Stimulated activated CD8-positive, alpha-beta memory T cell treated with anti-CD3 and anti-CD28 coated beads, Interleukin-4, amount 100 ng/mL, for 24 hours (primary cell): ENCODE measurements at regions not wholly inside any gene's neighbourhood (a gene's known extent, or its start where the extent isn't known, plus 50 kb on each side); places are given as distances from the start of the nearest gene placed in this dataset.
"Not testable (repeated sequence)": the region's sequence is repeated elsewhere in the genome, so short reads cannot be mapped to it uniquely, and the experiment has no call there.

Experiments
- DNase-seq: peaks from one replicate; pipeline ENCODE4 v3.0.0-alpha.2; 2020; ENCODE audit warnings: low read depth

DNA sequence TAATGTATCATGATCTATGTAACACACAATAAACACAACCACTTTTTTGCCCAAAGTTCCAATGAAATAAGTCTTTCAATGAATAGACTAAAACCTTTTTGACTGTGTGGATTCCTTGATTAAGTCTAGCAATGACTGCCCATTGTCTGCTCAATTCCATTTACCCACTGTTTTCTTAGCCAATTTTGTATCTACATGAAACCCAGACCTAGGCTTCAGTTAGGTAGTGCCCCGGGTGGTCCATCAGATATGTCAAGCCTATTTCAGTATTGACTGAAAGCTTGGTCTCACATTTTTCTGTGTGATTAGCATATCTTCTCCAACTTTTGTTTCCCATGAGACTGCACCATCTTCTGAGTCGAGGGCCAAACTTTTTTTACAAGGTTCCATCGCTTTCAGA lies 615.0 kb downstream of the C6orf118 start:
- DNase-seq, result no peak

DNA sequence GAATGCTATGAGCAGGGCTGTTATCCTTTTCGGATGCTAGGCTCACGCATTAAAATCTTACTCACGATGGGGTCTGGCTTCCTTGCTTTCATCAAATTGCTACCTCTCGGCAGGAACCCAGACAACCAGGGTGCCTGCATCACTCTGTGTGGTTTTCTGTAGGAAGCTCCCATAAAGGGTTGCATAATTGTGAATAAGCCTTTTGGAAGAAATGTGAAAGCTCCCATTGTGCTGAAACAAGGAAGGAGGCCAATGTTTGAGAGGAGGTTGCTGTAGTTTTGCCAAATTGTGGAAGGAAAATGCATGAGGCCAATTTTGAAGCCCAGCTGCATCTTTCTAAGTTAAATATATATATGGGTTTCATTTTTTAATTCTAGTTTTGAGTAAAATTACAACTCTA lies 615.5 kb downstream of the C6orf118 start:
- DNase-seq, result no peak

DNA sequence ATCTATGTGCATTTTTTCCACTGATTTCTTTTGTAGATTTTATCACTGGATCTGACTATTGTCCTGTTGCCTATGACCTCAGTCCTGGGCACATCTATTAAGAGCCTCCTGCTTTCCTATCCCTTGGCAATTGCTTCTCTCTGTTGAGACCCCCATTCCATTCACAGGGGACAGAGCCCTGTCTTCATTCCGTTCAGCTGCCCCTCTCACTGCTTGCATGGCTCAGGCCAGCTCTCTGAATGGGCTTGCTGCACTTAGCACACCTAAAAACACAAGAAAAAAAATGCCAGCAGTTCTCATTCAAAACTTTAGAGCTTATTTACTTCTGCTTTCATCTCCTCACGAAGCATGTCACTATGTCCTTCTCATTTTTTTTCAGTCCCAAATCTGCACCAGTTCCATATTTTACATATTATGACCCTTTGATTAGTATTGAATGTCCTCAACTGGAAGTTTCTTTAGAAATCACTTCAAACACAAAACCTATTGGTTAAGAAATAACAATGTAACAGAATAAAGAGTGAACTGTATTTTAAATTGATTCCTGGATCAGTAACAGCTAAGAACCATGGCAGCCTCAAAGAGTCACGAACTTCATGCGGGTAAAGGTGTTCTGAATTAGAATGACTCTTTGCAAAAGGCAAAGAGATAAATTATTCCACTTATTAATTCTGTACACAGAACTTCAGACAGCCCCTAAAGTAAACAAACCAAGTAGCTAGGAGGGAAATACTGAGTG lies 616.5 kb downstream of the C6orf118 start:
- no peak for DNase-seq

DNA sequence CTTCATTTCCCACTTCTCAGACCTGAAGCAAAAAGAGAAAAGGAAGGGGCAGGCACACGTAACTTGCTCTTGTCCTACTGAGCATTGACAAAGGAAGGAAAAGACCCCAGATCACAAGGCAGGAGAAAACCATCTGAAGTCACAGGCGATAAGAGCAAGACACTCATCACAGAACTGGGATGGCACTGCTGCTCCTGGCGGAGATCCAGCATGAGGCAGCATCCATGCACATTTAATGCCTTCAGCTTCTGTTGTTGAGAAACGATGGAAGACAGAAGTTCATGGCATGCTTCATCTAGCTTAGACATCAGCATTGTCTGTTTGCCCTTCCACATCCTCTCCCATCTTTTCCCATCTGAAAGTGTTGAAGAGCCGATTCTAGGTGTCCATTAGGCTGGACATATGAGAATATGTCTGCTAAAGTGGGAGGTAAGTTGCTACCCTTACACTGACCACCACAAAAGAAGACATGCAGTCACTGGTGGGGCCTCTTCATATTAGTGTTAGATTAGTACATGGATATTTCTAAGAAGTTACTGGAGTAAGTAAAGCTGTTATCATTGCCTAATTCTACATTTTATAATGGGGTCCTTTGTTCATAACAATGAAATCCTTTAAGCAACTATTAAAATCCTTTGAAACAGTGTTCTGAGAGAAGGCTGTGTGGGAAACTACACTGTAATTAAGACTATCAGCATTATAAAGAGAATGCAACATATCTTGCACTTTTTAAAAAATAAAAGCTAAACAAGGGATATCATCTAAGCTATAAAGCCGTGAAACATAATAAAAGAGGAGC lies 618.5 kb downstream of the C6orf118 start:
- DNase-seq, result no peak

DNA sequence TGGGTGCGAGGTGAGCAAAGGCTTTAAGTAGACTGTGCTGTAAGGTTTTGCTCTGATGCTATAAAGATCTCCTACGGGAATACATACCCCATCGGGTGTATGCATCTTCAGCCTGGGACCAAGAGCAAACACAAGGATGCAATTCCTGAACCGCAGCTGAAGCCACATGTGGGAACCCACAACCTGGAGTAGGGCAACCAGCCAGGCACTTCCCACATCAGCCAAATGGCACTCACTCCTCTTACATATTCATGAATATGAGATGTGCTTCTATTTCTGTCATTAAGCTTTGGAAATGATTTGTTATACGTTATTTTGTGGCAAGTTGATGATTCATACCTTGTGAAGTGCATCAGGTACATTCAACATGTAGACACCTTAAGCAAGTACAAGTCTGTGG lies 619.2 kb downstream of the C6orf118 start:
- DNase-seq, result no peak

DNA sequence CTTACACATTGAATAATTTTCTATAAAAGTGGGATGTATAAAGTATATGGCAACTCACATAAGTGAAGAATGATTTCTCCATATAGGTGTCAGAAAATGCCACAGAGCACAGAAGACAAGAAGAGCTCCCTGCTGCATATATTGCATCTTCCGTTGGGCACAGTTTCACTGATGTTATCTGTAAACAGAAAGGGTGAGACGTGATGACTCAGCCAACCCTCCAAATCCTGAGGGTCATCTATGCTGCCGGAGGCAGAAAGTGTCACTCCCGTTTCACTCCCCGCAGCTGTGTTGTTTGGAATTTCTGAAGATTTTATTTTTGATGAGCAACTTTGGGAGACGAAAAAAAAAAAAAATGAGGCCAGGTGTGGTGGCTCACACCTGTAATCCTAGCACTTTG lies 644.1 kb downstream of the C6orf118 start:
- no peak for DNase-seq

DNA sequence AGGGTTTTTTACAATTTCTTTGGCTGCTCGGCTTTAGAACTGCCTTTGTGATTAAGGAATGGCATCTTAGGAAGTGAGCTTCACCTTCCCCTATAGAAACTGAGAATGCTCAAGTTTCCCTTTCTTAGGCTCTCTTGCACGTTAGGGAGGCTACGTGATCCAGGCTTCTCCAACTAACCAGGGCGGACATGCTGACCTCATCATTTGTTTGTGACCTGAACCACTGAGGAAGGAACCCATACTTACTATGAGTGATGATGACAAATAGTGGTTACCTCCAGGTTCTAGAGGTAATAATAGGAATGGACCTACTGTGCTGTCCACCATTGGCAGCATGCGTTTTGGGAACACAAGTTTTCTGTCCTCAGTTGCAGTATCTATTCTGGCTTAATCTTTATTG lies 645.8 kb downstream of the C6orf118 start:
- DNase-seq, result no peak

DNA sequence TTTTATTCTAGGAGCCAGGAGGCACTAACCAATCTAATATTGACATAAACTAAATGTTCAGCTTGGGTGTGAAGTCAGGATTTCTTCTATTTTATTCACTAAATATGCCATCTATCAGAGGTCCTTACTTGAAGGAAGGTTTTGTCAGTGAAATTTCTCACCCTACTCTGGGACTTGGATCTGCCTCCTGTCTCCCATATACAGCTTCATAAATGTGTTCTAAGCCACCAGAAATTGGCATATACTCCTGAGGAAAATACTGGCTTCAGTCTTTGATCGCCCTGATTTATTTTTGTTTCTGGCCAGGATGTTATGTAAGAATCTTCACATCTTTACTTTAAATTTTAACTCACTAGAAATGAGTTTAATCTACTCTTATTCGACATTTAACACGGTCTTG lies 647.7 kb downstream of the C6orf118 start:
- no peak for DNase-seq

DNA sequence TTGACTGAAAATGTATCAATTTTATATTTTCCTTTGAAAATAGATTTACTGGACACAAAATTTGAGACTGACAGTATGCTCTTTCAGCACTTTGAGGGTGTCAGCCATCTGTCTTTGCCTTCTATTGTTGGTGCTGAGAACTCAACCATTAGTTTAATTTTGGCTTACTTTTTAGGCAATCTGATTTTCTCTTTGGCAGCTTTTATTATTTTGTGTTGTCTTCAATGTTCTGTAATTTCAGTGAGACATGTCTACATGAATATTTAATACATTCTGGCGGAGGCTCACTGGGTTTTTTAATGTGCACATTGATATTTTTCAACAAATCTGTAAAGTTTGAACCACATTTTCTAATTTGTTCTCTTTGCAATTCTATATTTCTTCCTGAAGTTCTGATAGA lies 648.6 kb downstream of the C6orf118 start:
- DNase-seq, result no peak

DNA sequence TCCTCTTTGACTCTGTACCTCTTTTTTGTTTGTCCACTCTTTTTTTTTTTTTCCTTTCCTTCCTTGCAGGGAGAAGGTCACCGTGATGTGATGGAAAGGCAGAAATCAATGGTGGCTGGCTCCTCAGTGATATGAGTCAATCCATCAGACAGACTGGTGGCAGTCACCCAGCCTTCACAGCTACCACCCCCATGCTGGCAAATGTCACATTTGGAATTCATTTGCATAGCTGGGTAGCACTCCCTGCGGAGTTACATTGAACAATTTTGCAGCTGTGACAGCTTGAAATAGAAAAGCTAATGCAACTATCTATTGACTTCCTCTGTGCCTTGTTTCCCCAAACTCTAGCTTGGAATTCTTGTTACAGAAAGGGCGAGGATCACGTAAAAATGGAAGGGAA lies 668.4 kb downstream of the C6orf118 start:
- no peak for DNase-seq

DNA sequence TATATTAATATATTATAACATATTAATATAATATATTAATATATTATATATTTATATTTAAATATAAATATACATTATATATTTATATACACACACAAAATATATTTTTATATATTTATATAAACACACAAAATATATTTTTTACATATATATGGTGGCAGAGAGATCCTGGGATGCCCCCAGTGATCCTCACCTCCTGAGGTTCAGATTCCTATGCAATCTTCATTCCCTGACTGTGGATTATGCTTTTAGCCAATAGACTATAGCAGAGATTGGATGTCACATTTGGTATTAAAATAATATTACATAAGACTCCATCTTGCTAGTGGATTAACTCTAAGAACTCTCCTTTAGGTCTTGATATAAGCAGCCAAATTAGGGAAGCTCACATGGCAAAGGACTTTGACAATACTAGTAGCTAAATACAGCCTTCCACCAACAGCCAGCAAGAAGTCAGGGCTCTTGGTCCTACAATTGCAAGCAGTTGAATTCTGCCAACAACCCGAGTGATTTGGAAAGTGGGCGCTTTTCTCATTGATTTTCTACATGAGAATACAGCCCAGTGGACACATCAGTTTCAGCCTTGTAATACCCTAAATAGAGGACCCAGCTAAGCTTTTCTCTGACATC lies 681.0 kb downstream of the C6orf118 start:
- DNase-seq, result no peak

DNA sequence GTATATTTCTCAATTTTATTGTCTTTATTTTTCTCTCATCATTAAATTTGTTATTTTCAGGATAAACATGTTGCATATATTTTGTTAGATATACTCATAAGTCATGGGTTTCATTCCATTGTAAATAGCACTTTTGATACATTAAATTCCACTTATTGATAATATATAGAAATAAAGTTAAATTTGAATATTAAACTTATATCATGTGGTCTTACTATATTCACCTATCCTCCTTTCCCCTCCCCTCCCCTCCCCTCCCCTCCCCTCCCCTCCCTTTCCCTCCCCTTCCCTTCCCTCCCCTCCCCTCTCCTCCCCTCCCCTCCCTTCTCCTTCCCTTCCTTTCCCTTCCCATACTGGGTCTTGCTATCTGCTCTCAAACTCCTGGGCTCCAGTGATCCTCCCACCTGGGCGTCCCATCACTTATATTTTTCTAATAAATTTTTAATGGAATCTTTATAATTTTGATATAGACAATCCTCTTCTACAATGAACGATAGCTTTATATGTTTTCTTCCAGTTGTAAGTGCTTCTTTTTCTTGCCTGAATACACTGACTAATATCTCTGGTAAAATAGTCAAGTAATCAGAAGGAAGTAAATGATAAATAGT lies 692.4 kb downstream of the C6orf118 start:
- no peak for DNase-seq

DNA sequence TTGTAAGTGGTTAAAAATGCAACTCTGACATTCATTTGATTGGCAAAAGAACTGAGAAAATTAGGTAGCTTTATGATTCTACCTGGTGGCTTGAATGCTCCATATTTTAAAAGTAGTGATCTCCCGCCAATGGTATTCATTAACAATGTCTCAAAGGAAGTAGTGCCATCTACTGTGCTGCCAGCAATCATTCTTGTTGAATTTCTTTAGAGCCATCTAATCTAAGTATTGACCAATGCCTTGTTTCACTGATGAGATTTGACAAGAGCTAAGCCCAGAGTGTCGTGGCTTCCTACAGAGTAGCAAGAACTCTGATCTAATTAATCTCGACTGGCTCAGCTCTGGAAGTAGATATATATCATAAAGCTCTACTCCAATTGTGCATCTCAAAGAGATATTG lies 696.7 kb downstream of the C6orf118 start:
- no peak for DNase-seq

DNA sequence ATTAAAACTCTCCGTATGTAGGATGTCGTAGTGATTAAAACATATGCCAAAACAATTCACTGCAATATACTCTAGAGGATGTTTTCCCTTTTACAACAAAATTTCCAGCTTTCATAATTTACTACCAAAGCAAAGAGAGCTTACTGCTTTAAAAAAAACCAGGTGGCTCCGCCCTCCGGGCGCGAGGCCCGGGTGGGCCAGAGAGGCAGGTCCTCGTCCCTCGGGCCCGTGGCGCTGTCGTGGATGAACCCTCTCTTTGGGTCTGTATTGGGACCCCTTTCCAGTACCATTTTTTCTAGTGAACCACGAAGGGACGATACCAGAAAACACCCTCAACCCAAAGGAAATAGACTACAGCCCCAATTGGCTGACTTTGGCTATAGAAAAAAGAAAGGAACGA lies 698.5 kb downstream of the C6orf118 start:
- not testable (repeated sequence) for DNase-seq

DNA sequence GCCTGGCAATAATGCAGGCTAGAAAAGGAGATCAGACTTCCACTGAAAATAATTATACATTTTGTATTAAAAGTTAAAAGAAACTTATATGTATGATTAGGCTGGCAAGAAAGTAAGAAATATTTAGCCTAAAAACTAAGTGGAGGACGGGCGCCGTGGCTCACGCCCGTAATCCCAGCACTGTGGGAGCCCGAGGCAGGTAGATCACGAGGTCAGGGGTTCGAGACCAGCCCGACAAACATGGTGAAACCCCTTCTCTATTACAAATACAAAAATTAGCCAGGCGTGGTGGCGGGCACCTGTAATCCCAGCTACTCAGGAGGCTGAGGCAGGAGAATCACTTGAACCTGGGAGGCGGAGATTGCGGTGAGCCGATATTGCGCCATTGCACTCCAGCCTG lies 707.0 kb downstream of the C6orf118 start:
- not testable (repeated sequence) for DNase-seq

DNA sequence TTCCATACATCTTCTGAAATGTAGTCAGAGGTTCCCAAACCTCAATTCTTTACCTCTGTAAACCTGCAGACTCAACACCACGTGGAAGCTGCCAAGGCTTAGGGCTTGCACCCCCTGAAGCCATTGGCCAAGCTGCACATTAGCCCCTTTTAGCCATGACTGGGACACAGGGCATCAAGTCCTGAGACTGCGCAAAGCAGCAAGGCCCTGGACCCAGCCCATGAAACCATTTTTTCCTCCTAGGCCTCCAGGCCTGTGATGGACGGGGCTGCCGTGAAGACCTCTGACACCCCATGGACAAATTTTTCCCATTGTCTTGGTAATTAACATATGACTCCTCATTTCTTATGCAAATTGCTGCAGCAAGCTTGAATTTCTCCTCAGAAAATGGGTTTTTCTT lies 727.8 kb downstream of the C6orf118 start:
- no peak for DNase-seq

DNA sequence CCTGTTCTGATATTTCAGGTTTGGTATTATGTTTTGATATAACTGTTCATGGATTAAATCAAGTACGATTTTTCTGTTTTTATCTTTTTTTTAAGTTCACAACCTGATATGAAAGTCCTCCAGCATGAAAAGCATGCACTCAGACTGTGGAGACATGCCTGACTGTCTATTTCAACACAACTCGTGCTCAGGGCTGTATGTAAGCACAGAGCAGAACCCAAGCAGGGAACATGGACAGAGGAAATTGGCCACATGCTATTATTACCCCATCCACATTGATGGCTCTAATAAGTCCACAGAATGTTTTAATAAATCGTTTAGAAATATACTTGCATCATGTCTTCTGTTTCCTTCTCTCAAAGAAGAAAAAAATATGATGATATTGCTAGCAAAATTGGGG lies 730.4 kb downstream of the C6orf118 start:
- DNase-seq, result no peak

DNA sequence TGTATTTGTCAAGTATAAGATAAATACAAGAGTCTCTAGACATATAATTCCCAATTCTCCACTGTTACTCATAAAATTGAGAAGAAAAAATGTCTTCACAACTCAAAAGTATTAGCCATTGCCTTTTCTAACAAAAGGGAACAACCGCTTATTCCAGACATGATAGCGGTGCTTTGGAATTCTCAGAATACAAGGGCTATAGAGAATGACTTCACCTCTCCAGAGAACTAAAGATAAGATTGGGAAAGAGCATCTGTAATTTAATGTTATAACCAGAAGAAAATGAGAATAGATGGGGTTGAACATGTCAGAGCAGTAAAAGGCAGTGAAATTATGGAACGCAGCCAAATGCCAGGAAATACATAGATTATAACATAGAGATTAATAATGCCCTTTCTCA lies 730.8 kb downstream of the C6orf118 start:
- DNase-seq, result no peak

DNA sequence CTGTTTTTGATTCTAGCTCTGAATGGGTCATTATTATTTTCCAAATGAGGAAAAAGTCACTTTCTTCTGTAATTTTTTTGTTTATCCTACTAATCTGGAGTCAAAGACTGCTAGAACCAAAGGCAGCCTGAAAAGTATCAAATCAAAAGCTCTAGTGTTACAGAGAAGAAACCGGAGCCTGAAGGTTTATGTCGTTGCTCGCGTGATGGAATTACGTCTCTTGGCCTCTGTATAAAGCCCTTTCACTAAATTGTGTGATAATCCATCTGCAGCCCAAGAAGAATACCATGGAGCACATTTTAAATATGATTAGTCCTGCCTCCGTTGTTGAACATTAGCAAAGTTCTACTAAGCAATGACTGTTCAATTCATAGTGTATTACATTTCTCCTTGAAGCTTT lies 738.6 kb downstream of the C6orf118 start:
- DNase-seq, result no peak

DNA sequence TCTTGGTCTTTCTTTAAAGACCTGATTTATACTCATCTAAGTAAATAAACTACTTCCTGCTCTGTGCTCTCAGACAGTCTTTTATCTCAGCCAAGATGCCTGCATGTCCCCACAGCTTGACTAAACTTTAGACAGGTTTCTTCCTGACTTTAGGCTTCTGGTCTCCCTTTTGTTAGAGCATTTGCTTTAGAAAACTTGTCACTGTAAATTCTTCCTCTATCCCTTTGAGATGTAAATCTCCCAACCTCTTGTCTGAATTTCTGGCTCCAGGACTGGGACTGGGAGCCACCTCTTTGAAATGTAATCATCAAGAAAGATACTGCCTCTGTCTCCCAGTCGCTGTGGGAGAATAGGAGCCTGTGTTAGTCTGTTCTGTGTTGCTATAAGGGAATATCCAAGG lies 739.9 kb downstream of the C6orf118 start:
- no peak for DNase-seq

DNA sequence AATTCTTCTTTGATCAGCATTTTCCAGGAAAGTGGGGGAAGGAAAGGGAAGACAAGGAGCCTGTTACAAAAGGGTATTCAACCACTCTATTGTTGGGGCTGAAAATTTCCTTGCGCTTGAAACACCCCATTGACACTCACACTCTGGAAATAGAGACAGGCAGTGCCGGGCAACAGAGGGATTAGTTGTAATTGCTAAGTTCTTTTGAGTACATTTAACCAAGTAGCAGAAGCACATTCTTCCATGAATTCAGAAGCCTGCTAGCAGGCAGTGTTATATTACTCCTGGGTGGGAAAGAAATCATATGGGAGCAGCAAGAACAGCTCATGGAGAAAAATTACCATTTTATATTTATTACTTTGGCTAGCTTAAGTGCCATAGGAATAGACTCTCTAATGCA lies 745.5 kb downstream of the C6orf118 start:
- no peak for DNase-seq

DNA sequence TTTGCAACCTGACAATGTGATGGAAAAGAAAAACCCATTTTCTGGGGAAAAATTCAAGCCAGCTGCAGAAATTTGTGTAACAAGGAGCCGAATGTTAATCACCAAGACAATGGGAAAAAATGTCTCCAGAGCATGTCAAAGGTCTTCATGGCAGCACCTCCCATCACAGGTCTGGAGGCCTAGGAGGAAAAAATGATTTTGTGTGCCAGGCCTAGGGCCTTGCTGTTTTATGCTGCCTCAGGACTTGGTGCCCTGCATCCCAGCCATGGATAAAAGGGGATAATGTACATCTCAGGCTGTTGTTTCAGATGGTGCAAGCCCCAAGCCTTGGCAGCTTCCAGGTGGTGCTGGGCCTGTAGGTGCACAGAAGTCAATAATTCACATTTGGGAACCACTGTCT lies 747.7 kb downstream of the C6orf118 start:
- DNase-seq, result no peak
